ENCODE measurements at regions not wholly inside any gene's neighbourhood (a gene's known extent, or its start where the extent isn't known, plus 50 kb on each side); places are given as distances from the start of the nearest gene placed in this dataset.

DNA sequence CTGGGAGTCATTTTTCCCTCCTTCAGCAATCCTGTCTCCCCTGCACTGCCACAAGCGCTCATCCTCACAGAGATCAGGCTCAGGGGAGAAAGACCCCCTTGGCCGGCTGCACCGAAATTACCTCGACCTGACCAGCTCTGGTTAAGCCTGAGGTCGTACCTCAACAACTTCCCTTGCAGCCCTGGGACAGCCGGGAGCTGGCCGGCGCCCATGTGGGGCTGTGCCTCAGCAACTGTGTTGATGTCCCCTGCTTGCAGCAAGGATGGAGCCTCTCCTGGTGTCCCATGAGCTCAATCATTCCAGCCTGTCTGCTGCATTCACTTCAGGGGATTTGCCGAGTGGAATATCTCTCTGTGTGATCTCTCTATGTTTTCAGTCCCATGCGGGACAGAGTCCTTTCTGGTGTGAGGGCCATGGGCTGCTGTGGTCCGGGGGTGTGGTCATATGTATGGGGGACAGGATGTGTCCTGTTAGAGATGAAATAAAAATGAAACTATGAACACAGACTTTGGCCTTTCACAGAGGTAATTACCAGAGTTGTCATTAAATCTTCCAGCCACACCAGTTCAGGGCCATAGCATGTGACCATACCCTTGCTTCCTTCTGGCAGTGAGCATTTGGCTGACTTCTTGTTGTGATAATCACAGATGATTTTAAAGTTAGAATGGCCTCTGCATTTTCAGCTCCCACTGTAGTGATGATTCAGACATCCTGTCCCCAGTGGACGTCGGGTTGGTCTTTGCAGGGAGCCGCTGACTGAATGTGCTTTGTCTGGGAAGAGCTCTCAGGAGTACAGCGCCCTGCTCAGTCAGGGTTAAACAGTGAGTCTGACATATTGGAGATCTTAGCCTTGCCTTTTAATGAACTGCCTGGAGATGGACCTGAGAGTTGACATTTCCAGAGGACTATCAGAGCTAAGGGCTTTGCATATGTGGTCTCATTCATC, 405.9 kb downstream of the AACS start:
- TF ChIP-seq, protein P1, sequence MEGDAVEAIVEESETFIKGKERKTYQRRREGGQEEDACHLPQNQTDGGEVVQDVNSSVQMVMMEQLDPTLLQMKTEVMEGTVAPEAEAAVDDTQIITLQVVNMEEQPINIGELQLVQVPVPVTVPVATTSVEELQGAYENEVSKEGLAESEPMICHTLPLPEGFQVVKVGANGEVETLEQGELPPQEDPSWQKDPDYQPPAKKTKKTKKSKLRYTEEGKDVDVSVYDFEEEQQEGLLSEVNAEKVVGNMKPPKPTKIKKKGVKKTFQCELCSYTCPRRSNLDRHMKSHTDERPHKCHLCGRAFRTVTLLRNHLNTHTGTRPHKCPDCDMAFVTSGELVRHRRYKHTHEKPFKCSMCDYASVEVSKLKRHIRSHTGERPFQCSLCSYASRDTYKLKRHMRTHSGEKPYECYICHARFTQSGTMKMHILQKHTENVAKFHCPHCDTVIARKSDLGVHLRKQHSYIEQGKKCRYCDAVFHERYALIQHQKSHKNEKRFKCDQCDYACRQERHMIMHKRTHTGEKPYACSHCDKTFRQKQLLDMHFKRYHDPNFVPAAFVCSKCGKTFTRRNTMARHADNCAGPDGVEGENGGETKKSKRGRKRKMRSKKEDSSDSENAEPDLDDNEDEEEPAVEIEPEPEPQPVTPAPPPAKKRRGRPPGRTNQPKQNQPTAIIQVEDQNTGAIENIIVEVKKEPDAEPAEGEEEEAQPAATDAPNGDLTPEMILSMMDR (IDR thresholded peaks at IDR 0.05) = no peak
- Histone ChIP-seq H3K9me3 (no peaks in the 10 kb centered on the region), H3K4me3 (no peak overlapping the region), H3K27ac (no peak overlapping the region), H3K4me1 (no peaks in the 10 kb centered on the region), H3K36me3 (no peaks in the 10 kb centered on the region), H3K27me3 (no peaks in the 10 kb centered on the region)
- 31% methylated on average over 6 of the region's 15 CpGs for WGBS (ENCODE audit: insufficient coverage, low coverage, low lambda C conversion rate, missing lambda C conversion rate)
- intact Hi-C loops (cut with DNase I) = no loop called here
- DNase-seq = no peak
- no peak for ATAC-seq

DNA sequence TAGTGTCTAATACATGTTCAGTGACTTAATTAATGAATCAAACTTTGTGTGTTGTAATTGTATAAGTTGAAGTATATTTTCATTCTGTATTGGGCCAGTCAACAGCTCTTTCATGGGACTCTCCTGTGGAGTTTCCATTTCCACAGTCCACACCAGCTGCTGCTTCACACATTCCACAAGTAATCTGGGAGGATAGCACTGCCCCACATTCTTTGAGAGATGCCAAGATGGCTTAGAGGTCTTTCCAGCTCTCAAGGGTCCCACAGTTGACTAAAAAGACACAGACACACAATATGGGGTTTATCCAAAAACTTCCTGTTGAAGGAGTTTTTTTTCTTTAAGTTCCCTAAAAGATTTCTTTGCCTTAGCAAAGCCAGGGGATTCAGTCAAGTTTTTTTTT, 408.3 kb downstream of the AACS start:
- Histone ChIP-seq H3K4me1 (no peaks in the 10 kb centered on the region), H3K27me3 (no peaks in the 10 kb centered on the region), H3K9me3 (no peaks in the 10 kb centered on the region), H3K27ac (no peak overlapping the region), H3K36me3 (no peaks in the 10 kb centered on the region), H3K4me3 (no peak overlapping the region)
- intact Hi-C loops (cut with DNase I) = no loop called here
- ATAC-seq (no peak), DNase-seq (no peak)
- TF ChIP-seq POLR2A (IDR thresholded peaks at IDR 0.05) = no peak
- TF ChIP-seq, protein P1 (IDR thresholded peaks at IDR 0.05) = no peak

DNA sequence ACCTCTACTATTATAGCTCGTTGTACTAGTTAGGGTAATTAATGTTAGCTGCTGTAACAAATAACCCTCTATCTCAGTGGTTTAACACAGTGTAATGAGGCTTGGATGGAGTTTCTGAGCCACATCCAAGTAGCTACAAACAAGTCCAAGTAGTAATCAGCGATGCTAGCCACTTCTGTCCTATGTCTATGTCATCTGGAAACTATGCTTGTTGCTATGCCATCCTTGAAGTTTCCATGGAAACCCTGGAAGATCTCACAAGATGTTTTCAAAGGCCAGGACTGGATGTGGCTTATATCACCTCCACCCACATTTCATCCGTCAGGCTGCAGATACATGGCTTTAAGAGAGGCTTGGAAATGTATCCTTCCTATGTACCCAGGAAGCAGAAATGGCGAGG, 422.1 kb downstream of the AACS start:
- Histone ChIP-seq H3K4me3 (no peak overlapping the region), H3K36me3 (no peaks in the 10 kb centered on the region), H3K27me3 (no peaks in the 10 kb centered on the region), H3K4me1 (no peaks in the 10 kb centered on the region), H3K9me3 (no peaks in the 10 kb centered on the region), H3K27ac (no peak overlapping the region)
- ATAC-seq = no peak
- intact Hi-C loops (cut with DNase I) = no loop called here
- DNase-seq = no peak
- 65% methylated on average over 3 of the region's 4 CpGs for WGBS (ENCODE audit: insufficient coverage, low coverage, low lambda C conversion rate, missing lambda C conversion rate)
- no peak for TF ChIP-seq POLR2A (IDR thresholded peaks at IDR 0.05)
- TF ChIP-seq, protein P1 (IDR thresholded peaks at IDR 0.05) = no peak

DNA sequence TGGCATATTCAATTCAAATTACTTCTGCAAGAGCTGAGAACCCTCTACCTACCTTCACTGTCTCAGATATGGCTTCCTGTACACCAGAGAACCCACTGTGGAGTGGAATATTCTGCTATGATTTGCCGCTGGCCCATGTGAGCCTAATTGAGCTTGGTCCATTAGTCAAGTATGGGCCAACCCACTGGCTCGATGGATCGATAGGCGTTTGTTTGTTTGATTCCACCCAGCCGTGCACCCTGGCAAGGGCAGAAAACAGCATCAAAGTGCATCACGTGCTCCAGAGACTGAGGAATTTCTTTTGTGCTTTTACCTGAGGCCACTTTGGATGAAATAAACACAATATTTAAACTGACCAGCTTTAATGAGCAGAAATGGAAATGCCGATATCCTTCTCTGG, 426.3 kb downstream of the AACS start:
- TF ChIP-seq, protein P1 (IDR thresholded peaks at IDR 0.05) = no peak
- TF ChIP-seq POLR2A (IDR thresholded peaks at IDR 0.05) = no peak
- H3K4me1 ChIP-seq = no peaks in the 10 kb centered on the region
- 45% methylated on average over 3 of the region's 7 CpGs for WGBS (ENCODE audit: insufficient coverage, low coverage, low lambda C conversion rate, missing lambda C conversion rate)
- H3K9me3 ChIP-seq = no peaks in the 10 kb centered on the region
- no peaks in the 10 kb centered on the region for H3K27me3 ChIP-seq
- intact Hi-C loops (cut with DNase I) = no loop called here
- no peak overlapping the region for H3K27ac ChIP-seq
- H3K4me3 ChIP-seq = no peak overlapping the region
- no peak for ATAC-seq
- DNase-seq = no peak
- H3K36me3 ChIP-seq = no peaks in the 10 kb centered on the region
